SK-N-SH (cell line): ENCODE measurements at regions not wholly inside any gene's neighbourhood (a gene's known extent, or its start where the extent isn't known, plus 50 kb on each side); places are given as distances from the start of the nearest gene placed in this dataset.
A peak's percentile ranks its signal among the peaks of the same experiment; 100 is the strongest.

Source experiments
- CTCF ChIA-PET: fragments of 300-600, 350-600 bp; formaldehyde crosslinking; extraction: SDS; loops from one replicate; lab custom pipeline; 2021; lab: Yijun Ruan, JAX
- POLR2A ChIA-PET: fragments of 350-600 bp; sonication (Branson Sonifier 250); formaldehyde crosslinking; extraction: SDS; loops from one replicate; lab custom pipeline; 2020; ENCODE audit warnings: antibody characterized with exemption, inconsistent platforms; lab: Yijun Ruan, JAX
- DNase-seq: peaks from one replicate; pipeline ENCODE4 v3.0.0; 2012
- H2AFZ ChIP-seq: fragments of 200-600 bp; sonication (generic); 2 replicates; pipeline ENCODE4 v1.8.1; 2016; ENCODE audit warnings: antibody characterized with exemption, mild to moderate bottlenecking, low read depth
- H3F3A ChIP-seq: fragments of 200-600 bp; sonication (generic); replicated peaks from 2 replicates; pipeline ENCODE3; 2016; ENCODE audit warnings: antibody characterized with exemption, mild to moderate bottlenecking; ENCODE audit not compliant: insufficient read depth
- H3K27ac ChIP-seq, 2 experiments: fragments of 200-500 bp in 1 of 2; fragments of 200-600 bp in 1 of 2; sonication (Bioruptor generic) in 1 of 2; sonication (generic), shearing (Covaris generic) in 1 of 2; 2 replicates each; pipeline versions ENCODE4 v1.5.1 to v1.6.1; 2014 to 2016; ENCODE audit warnings: low read depth in 2 of 2, inconsistent platforms in 1 of 2, low read length in 1 of 2, mild to moderate bottlenecking in 1 of 2, mixed read lengths in 1 of 2
- H3K27me3 ChIP-seq: fragments of 200-600 bp; sonication (generic), shearing (Covaris generic); 2 replicates; pipeline ENCODE4 v1.6.1; 2016; ENCODE audit warnings: mixed run types; ENCODE audit not compliant: insufficient read depth
- H3K36me3 ChIP-seq, 2 experiments: fragments of 200-500 bp in 1 of 2; fragments of 200-600 bp in 1 of 2; sonication (Bioruptor generic) in 1 of 2; sonication (generic) in 1 of 2; replicated peaks in 1 of 2; 2 replicates each; pipeline versions ENCODE3 to v1.5.1; 2014 to 2016; ENCODE audit warnings: low read length in 1 of 2, mild to moderate bottlenecking in 1 of 2; ENCODE audit not compliant: insufficient read depth in 2 of 2, control insufficient read depth in 1 of 2
- H3K4me1 ChIP-seq, 2 experiments: fragments of 200-500 bp in 1 of 2; fragments of 200-600 bp in 1 of 2; sonication (Bioruptor generic) in 1 of 2; sonication (generic), shearing (Covaris generic) in 1 of 2; 2 replicates each; pipeline versions ENCODE4 v1.5.1 to v1.6.1; 2014 to 2016; ENCODE audit warnings: low read depth in 1 of 2, low read length in 1 of 2, mixed run types in 1 of 2; ENCODE audit not compliant: insufficient read depth in 2 of 2, control insufficient read depth in 1 of 2
- H3K4me2 ChIP-seq: fragments of 200-600 bp; sonication (generic), shearing (Covaris generic); 2 replicates; pipeline ENCODE4 v1.6.1; 2017; ENCODE audit warnings: mixed run types
- H3K4me3 ChIP-seq, 2 experiments: fragments of 200-500 bp in 1 of 2; fragments of 200-600 bp in 1 of 2; sonication (Bioruptor generic) in 1 of 2; sonication (generic), shearing (Covaris generic) in 1 of 2; 2 replicates each; pipeline versions ENCODE4 v1.5.1 to v1.8.1; 2014 to 2016; ENCODE audit warnings: low read depth in 2 of 2, inconsistent platforms in 1 of 2, low read length in 1 of 2, mild to moderate bottlenecking in 1 of 2, mixed read lengths in 1 of 2, moderate library complexity in 1 of 2
- H3K79me2 ChIP-seq: fragments of 200-600 bp; sonication (generic); 2 replicates; pipeline ENCODE4 v1.8.1; 2017; ENCODE audit warnings: mild to moderate bottlenecking; ENCODE audit not compliant: insufficient read depth
- H3K9ac ChIP-seq: fragments of 200-600 bp; sonication (generic); 2 replicates; pipeline ENCODE4 v1.6.1; 2017; ENCODE audit warnings: mixed run types
- H3K9me2 ChIP-seq: fragments of 200-600 bp; sonication (generic); 2 replicates; pipeline ENCODE4 v1.6.1; 2017; ENCODE audit warnings: mixed run types
- H3K9me3 ChIP-seq: fragments of 200-600 bp; sonication (generic); 2 replicates; pipeline ENCODE4 v1.6.1; 2017; ENCODE audit warnings: mixed run types, mild to moderate bottlenecking, moderate library complexity
- H4K20me1 ChIP-seq: fragments of 200-600 bp; sonication (generic); 2 replicates; pipeline ENCODE4 v1.6.1; 2017; ENCODE audit warnings: mild to moderate bottlenecking, mixed run types; ENCODE audit not compliant: insufficient read depth
- GATA2 ChIP-seq: sonication (generic); formaldehyde crosslinking; IDR thresholded peaks from 2 replicates; pipeline ENCODE4 v1.5.0; 2020; ENCODE audit warnings: mild to moderate bottlenecking, missing genetic modification reagents
- MAX ChIP-seq: IDR thresholded peaks from 2 replicates; pipeline ENCODE4 v1.4.0; 2012; ENCODE audit warnings: low read depth
- MXI1 ChIP-seq: IDR thresholded peaks from 2 replicates; pipeline ENCODE4 v1.6.1; 2012; ENCODE audit warnings: mild to moderate bottlenecking, low read depth, low read length, improper control_type of control experiment
- RAD21 ChIP-seq: IDR thresholded peaks from 2 replicates; pipeline ENCODE4 v1.6.1; 2012; ENCODE audit warnings: mild to moderate bottlenecking, low read length
- RCOR1 ChIP-seq: fragments of 150-350 bp; IDR thresholded peaks from 2 replicates; pipeline ENCODE4 v1.6.1; 2017; ENCODE audit warnings: antibody characterized with exemption, low read length
- SMC3 ChIP-seq: IDR thresholded peaks from 2 replicates; pipeline ENCODE4 v1.6.1; 2012; ENCODE audit warnings: low read depth, low read length, improper control_type of control experiment
- TEAD4 ChIP-seq: IDR thresholded peaks from 2 replicates; pipeline ENCODE4 v1.4.0; 2012; ENCODE audit warnings: mild to moderate bottlenecking, borderline replicate concordance; ENCODE audit not compliant: insufficient read depth
- USF2 ChIP-seq: fragments of 150-350 bp; IDR thresholded peaks from 2 replicates; pipeline ENCODE4 v1.6.1; 2017; ENCODE audit warnings: antibody characterized with exemption, low read length, low read depth, borderline replicate concordance
- ZBTB33 ChIP-seq: IDR thresholded peaks from 2 replicates; pipeline ENCODE4 v1.4.0; 2012; ENCODE audit warnings: low read depth, borderline replicate concordance
- whole genome bisulfite sequencing: methylation state at CpG from one replicate; pipeline ENCODE4 v1.1.6; 2017; ENCODE audit warnings: low lambda C conversion rate; 5-methylcytosine and 5-hydroxymethylcytosine counted together
- TF ChIP-seq, protein P1 (sequence below): IDR thresholded peaks from 2 replicates; pipeline ENCODE4 v1.6.1; 2012; ENCODE audit warnings: mild to moderate bottlenecking, low read depth, low read length, moderate library complexity
- TF ChIP-seq, protein P2 (sequence below): fragments of 150-350 bp; IDR thresholded peaks from 2 replicates; pipeline ENCODE4 v1.6.1; 2016; ENCODE audit warnings: mild to moderate bottlenecking, low read depth, low read length
- TF ChIP-seq, protein P3 (sequence below): fragments of 200-600 bp; sonication (generic); IDR thresholded peaks from 2 replicates; pipeline ENCODE4 v1.6.1; 2017; ENCODE audit warnings: antibody characterized with exemption, mild to moderate bottlenecking, moderate library complexity

DNA sequence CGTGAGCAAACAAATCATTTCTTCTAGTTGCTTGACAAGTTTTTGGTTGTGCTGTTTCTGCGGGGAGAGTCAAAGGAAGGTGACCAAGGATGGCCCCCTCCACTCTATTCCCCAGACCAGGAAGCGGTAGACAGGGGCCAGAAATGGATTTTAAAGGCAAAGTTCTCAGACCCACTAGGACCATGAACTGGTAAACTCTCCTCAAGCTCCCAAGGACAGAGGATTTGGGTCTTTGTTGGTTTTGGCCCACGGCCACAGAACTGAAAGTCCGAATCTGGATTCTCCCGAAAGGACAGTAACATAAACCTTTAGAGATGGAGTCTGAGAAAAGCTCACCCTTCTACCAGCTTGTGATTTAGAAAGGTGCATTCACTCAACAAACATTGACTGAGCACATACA is 85.9 kb upstream of the C2CD4B start (continued):
- TF ChIP-seq, protein P1, sequence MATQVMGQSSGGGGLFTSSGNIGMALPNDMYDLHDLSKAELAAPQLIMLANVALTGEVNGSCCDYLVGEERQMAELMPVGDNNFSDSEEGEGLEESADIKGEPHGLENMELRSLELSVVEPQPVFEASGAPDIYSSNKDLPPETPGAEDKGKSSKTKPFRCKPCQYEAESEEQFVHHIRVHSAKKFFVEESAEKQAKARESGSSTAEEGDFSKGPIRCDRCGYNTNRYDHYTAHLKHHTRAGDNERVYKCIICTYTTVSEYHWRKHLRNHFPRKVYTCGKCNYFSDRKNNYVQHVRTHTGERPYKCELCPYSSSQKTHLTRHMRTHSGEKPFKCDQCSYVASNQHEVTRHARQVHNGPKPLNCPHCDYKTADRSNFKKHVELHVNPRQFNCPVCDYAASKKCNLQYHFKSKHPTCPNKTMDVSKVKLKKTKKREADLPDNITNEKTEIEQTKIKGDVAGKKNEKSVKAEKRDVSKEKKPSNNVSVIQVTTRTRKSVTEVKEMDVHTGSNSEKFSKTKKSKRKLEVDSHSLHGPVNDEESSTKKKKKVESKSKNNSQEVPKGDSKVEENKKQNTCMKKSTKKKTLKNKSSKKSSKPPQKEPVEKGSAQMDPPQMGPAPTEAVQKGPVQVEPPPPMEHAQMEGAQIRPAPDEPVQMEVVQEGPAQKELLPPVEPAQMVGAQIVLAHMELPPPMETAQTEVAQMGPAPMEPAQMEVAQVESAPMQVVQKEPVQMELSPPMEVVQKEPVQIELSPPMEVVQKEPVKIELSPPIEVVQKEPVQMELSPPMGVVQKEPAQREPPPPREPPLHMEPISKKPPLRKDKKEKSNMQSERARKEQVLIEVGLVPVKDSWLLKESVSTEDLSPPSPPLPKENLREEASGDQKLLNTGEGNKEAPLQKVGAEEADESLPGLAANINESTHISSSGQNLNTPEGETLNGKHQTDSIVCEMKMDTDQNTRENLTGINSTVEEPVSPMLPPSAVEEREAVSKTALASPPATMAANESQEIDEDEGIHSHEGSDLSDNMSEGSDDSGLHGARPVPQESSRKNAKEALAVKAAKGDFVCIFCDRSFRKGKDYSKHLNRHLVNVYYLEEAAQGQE: no peak
- no peak for TF ChIP-seq TEAD4
- TF ChIP-seq RCOR1: no peak
- TF ChIP-seq GATA2 (CRISPR knock-in tag): no peak

GRCh38 chr15:62253294-62253693 is 88.2 kb upstream of the C2CD4B start:
- TF ChIP-seq RAD21: peak; percentile 28; the same call in 1 of the 2 replicates
- TF ChIP-seq RCOR1: no peak
- TF ChIP-seq MXI1: no peak
- POLR2A ChIA-PET: no interaction called here

DNA sequence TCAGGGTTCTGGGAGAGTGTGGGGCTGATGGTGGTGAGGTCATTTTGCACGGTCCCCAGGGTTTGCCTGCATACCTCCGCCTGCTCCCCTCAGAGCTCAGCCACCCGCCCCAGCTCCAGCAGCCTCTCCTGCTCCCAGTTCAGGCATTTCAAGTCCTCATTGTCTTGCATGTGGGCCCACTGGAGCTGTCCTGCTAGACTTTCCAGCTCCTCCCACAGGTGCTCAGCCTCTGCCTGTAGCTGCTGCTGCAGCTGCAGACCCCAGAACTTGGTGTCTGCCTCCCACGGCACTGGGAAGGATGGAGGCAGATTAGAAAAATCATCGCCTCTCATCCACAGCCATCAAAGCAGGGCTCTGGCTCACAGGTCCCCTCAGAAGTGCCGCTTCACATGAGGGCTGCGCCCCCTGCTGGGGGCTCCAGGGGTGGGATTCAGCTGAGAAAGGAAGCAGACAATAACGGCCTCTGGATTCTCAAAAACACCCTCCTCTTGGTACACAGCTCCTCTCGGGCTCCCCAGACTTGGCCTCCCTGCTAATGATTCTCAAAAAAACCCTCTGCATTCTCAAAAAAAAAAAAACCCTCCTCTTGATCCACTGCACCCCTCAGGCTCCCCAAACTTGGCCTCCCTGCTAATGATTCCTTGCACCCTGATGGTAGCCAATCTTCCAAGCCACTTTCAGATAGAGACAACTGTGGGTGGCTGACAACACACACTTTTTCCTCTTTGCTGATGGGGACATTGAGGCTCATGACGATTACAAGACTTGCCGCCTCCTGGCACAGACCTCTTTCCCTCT is 89.3 kb upstream of the C2CD4B start:
- Histone ChIP-seq H3K27me3 (no peaks in the 10 kb centered on the region; the same call in 1 of the 2 replicates), H3K4me2 (no peak overlapping the region), H4K20me1 (no peaks in the 10 kb centered on the region), H2AFZ (no peak overlapping the region), H3F3A (no peaks in the 10 kb centered on the region), H3K36me3 (no peaks in the 10 kb centered on the region), H3K4me1 (no peaks in the 10 kb centered on the region), H3K9ac (no peak overlapping the region), H3K9me2 (no peaks in the 10 kb centered on the region), H3K4me3 (no peak overlapping the region; a peak in 1 of 4 replicates), H3K79me2 (no peaks in the 10 kb centered on the region), H3K27ac (no peak overlapping the region), H3K9me3 (no peaks in the 10 kb centered on the region)
- 39% methylated on average over 10 of the region's 11 CpGs for WGBS
- CTCF ChIA-PET: interaction anchor here (0.5 to 2.9 kb wide), 70 partner anchors 8 to 1058 kb away, joined by 3 to 36 read pairs (median 4); partner anchors contain the start of genes C2CD4A and VPS13C
- no peak for TF ChIP-seq MAX
- TF ChIP-seq, protein P2, sequence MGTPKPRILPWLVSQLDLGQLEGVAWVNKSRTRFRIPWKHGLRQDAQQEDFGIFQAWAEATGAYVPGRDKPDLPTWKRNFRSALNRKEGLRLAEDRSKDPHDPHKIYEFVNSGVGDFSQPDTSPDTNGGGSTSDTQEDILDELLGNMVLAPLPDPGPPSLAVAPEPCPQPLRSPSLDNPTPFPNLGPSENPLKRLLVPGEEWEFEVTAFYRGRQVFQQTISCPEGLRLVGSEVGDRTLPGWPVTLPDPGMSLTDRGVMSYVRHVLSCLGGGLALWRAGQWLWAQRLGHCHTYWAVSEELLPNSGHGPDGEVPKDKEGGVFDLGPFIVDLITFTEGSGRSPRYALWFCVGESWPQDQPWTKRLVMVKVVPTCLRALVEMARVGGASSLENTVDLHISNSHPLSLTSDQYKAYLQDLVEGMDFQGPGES: no peak
- TF ChIP-seq, protein P3, sequence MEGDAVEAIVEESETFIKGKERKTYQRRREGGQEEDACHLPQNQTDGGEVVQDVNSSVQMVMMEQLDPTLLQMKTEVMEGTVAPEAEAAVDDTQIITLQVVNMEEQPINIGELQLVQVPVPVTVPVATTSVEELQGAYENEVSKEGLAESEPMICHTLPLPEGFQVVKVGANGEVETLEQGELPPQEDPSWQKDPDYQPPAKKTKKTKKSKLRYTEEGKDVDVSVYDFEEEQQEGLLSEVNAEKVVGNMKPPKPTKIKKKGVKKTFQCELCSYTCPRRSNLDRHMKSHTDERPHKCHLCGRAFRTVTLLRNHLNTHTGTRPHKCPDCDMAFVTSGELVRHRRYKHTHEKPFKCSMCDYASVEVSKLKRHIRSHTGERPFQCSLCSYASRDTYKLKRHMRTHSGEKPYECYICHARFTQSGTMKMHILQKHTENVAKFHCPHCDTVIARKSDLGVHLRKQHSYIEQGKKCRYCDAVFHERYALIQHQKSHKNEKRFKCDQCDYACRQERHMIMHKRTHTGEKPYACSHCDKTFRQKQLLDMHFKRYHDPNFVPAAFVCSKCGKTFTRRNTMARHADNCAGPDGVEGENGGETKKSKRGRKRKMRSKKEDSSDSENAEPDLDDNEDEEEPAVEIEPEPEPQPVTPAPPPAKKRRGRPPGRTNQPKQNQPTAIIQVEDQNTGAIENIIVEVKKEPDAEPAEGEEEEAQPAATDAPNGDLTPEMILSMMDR: peak; percentile 66
- TF ChIP-seq USF2: no peak
- peak; percentile 74 for TF ChIP-seq SMC3
- TF ChIP-seq RAD21: peak; percentile 82
- TF ChIP-seq ZBTB33: no peak
- POLR2A ChIA-PET: no interaction called here
- DNase-seq: peak; percentile 76

More at GRCh38 chr15:62253294-62253693, 88.2 kb upstream of the C2CD4B start:
- DNase-seq: no peak
- Histone ChIP-seq H3K9me2 (no peaks in the 10 kb centered on the region), H3K4me3 (no peak overlapping the region), H3K9me3 (no peaks in the 10 kb centered on the region), H3K27me3 (no peaks in the 10 kb centered on the region; the same call in 1 of the 2 replicates), H3K36me3 (no peaks in the 10 kb centered on the region), H3F3A (no peaks in the 10 kb centered on the region), H2AFZ (no peak overlapping the region), H3K4me2 (no peak overlapping the region), H3K4me1 (no peaks in the 10 kb centered on the region), H3K27ac (no peak overlapping the region), H3K9ac (no peak overlapping the region), H3K79me2 (no peaks in the 10 kb centered on the region), H4K20me1 (no peaks in the 10 kb centered on the region)
- CTCF ChIA-PET: interaction anchor here (0.6 to 2.9 kb wide), 31 partner anchors 9 to 489 kb away, joined by 3 to 36 read pairs (median 6); partner anchors contain the start of genes C2CD4A and VPS13C
- 21% methylated on average over 3 of the region's 5 CpGs for WGBS
